ENCODE measurements at regions not wholly inside any gene's neighbourhood (a gene's known extent, or its start where the extent isn't known, plus 50 kb on each side); places are given as distances from the start of the nearest gene placed in this dataset.

- Histone ChIP-seq H3K27me3 (ENCODE audit: insufficient read depth) (no peaks in the 10 kb centered on the region), H3K36me3 (ENCODE audit: insufficient read depth) (no peaks in the 10 kb centered on the region), H3K4me3 (no peak overlapping the region), H4K20me1 (replicated peaks; ENCODE audit: insufficient read depth) (no peaks in the 10 kb centered on the region), H3K4me1 (ENCODE audit: insufficient read depth) (no peaks in the 10 kb centered on the region), H3K4me2 (no peak overlapping the region), H3F3A (replicated peaks; ENCODE audit: low read depth) (no peaks in the 10 kb centered on the region), H3K9me2 (ENCODE audit: insufficient read depth) (peaks cover 5% of the 10 kb centered on the region; the same call in 1 of the 2 replicates), H2AFZ (0 out of 2 replicates have a peak overlapping the region, but pooled peaks have one; percentile 43), H3K27ac (ENCODE audit: low read depth) (no peak overlapping the region), H3K79me2 (replicated peaks; ENCODE audit: insufficient read depth) (no peaks in the 10 kb centered on the region)
- DNase-seq (ENCODE audit: low spot score), result no peak
- H3K27ac Mint-ChIP-seq, result no peak overlapping the region
- H3K36me3 Mint-ChIP-seq (ENCODE audit: low read depth), result no peaks in the 10 kb centered on the region
- peaks cover 8% of the 10 kb centered on the region for H3K27me3 Mint-ChIP-seq (ENCODE audit: insufficient read depth, low read depth, poor library complexity)
- TF ChIP-seq ETS1 (IDR thresholded peaks at IDR 0.05) (no peak), EZH2 (IDR thresholded peaks at IDR 0.05; ENCODE audit: low read depth, unreplicated experiment) (no peak), REST (IDR thresholded peaks at IDR 0.05; ENCODE audit: unreplicated experiment) (no peak), POLR2AphosphoS5 (IDR thresholded peaks at IDR 0.05; ENCODE audit: low read depth) (no peak)
- H3K4me1 Mint-ChIP-seq, result no peaks in the 10 kb centered on the region
- no peaks in the 10 kb centered on the region for H3K9me3 Mint-ChIP-seq
- no peak overlapping the region for H3K4me3 Mint-ChIP-seq
- no peak for ATAC-seq
Measured at GRCh38 chr10:117942226-117942625, 104.5 kb downstream of the RAB11FIP2 start.

GRCh38 chr10:117944676-117945447 lies 101.9 kb downstream of the RAB11FIP2 start:
- Mint-ChIP-seq H3K4me1 (no peaks in the 10 kb centered on the region), H3K27me3 (ENCODE audit: insufficient read depth, low read depth, poor library complexity) (peaks cover 5% of the 10 kb centered on the region), H3K36me3 (ENCODE audit: low read depth) (no peaks in the 10 kb centered on the region), H3K9me3 (no peaks in the 10 kb centered on the region), H3K27ac (no peak overlapping the region), H3K4me3 (no peak overlapping the region)
- H3K27me3 ChIP-seq (ENCODE audit: insufficient read depth), result no peaks in the 10 kb centered on the region
- H3K9me2 ChIP-seq (ENCODE audit: insufficient read depth), result peaks cover 5% of the 10 kb centered on the region; the same call in 1 of the 2 replicates
- no peaks in the 10 kb centered on the region for H4K20me1 ChIP-seq (replicated peaks; ENCODE audit: insufficient read depth)
- no peak overlapping the region for H3K27ac ChIP-seq (ENCODE audit: low read depth)
- H3K4me3 ChIP-seq, result no peak overlapping the region
- H3K4me1 ChIP-seq (ENCODE audit: insufficient read depth), result no peaks in the 10 kb centered on the region
- no peaks in the 10 kb centered on the region for H3K36me3 ChIP-seq (ENCODE audit: insufficient read depth)
- H3F3A ChIP-seq (replicated peaks; ENCODE audit: low read depth), result no peaks in the 10 kb centered on the region
- ATAC-seq (no peak), DNase-seq (ENCODE audit: low spot score) (no peak)
- H3K79me2 ChIP-seq (replicated peaks; ENCODE audit: insufficient read depth), result no peaks in the 10 kb centered on the region
- no peak overlapping the region for H3K4me2 ChIP-seq
- TF ChIP-seq CREB1 (CRISPR knock-in tag; IDR thresholded peaks at IDR 0.05; ENCODE audit: low read depth) (no peak), ETS1 (IDR thresholded peaks at IDR 0.05) (no peak), JUNB (IDR thresholded peaks at IDR 0.05; ENCODE audit: unreplicated experiment) (no peak)
- H2AFZ ChIP-seq, result no peak overlapping the region

All from GM23338 (cell line).